ENCODE measurements at regions not wholly inside any gene's neighbourhood (a gene's known extent, or its start where the extent isn't known, plus 50 kb on each side); places are given as distances from the start of the nearest gene placed in this dataset.
"Not testable (repeated sequence)": the region's sequence is repeated elsewhere in the genome, so short reads cannot be mapped to it uniquely, and the experiment has no call there.

DNA sequence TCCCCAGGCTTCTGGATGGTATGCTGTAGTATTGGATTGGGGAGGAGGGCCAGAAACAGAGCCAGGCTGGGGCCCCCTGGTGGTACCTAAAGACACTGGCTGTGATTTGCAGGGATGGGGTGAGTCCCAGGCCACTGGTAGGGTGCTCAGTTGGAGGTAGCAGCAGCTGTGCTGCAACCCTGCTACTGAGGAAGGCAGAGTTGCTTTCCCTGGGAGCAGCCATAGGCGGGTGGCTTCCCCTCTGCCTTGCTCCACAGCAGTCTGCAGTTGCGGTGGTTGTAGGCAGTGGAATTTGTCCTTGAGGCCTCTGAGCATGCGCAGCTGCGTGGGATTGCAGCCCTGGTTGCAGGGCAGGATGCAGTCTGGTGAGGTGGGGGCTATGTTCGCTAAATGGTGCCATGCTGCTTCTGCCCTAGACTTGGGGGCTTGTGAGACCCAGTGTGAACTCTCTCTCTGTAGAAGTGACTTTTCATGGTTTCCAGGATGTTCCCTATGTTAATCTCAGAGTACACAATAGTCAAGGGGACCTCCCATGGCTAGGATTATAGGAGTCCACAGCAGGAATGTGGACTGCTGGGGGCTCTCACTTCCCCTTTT lies 443.5 kb downstream of the XIRP2 start:
- no peak overlapping the region for H3K4me3 ChIP-seq (ENCODE audit: low read length)
- DNase-seq (ENCODE audit: low read depth) = no peak
- TF ChIP-seq, protein P1, sequence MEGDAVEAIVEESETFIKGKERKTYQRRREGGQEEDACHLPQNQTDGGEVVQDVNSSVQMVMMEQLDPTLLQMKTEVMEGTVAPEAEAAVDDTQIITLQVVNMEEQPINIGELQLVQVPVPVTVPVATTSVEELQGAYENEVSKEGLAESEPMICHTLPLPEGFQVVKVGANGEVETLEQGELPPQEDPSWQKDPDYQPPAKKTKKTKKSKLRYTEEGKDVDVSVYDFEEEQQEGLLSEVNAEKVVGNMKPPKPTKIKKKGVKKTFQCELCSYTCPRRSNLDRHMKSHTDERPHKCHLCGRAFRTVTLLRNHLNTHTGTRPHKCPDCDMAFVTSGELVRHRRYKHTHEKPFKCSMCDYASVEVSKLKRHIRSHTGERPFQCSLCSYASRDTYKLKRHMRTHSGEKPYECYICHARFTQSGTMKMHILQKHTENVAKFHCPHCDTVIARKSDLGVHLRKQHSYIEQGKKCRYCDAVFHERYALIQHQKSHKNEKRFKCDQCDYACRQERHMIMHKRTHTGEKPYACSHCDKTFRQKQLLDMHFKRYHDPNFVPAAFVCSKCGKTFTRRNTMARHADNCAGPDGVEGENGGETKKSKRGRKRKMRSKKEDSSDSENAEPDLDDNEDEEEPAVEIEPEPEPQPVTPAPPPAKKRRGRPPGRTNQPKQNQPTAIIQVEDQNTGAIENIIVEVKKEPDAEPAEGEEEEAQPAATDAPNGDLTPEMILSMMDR (conservative IDR thresholded peaks at IDR 0.05; ENCODE audit: low read length) = no peak

- DNase-seq (ENCODE audit: low read depth); H3K4me3 ChIP-seq (ENCODE audit: low read length): not testable (repeated sequence)
These were observed 440.5 kb downstream of the XIRP2 start for GRCh38 chr2:167328808-167329207.

- H3K4me3 ChIP-seq (ENCODE audit: low read length) = no peak overlapping the region
- DNase-seq (ENCODE audit: low read depth) = no peak
- TF ChIP-seq, protein P1 (conservative IDR thresholded peaks at IDR 0.05; ENCODE audit: low read length) = no peak
These were observed 434.5 kb downstream of the XIRP2 start for GRCh38 chr2:167322795-167323194.

DNA sequence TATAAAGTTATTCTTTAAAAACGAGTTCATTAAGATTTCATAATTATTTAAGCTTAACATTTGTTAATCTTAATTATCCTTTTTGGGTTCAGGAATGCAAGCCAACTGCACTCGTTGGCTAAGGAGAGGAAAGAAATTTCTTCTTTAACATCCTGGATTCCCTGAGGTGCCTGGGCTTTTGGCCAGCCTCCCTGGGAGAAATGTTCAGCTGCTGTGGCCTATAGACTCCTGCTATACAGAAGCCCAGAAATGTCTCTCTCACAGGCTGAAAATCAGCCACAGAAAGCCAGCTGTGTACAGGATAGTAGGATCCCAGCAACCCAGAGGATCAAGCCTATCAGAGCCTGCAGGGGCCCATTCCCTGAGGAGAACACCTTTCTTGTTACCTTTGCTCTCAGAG lies 430.3 kb downstream of the XIRP2 start:
- DNase-seq (ENCODE audit: low read depth) = no peak
- TF ChIP-seq, protein P1 (conservative IDR thresholded peaks at IDR 0.05; ENCODE audit: low read length) = no peak
- no peak overlapping the region for H3K4me3 ChIP-seq (ENCODE audit: low read length)

GRCh38 chr2:167310442-167310841 lies 422.2 kb downstream of the XIRP2 start:
- DNase-seq (ENCODE audit: low read depth) = no peak
- TF ChIP-seq, protein P1 (conservative IDR thresholded peaks at IDR 0.05; ENCODE audit: low read length) = no peak
- no peak overlapping the region for H3K4me3 ChIP-seq (ENCODE audit: low read length)

All from AG10803 (cell line).